Fibroblast of lung (primary cell): ENCODE measurements at regions not wholly inside any gene's neighbourhood (a gene's known extent, or its start where the extent isn't known, plus 50 kb on each side); places are given as distances from the start of the nearest gene placed in this dataset.

Experiments
- EZH2 ChIP-seq: IDR thresholded peaks from 2 replicates; pipeline ENCODE4 v1.5.1; 2012; ENCODE audit warnings: low read length, control low read depth, mild to moderate bottlenecking; ENCODE audit errors: missing control alignments
- TF ChIP-seq, protein P1 (sequence below), 2 donors: IDR thresholded peaks in 1 of 2; conservative IDR thresholded peaks in 1 of 2; 1 replicate in 1 of 2; 2 replicates in 1 of 2; pipeline ENCODE4 v1.5.1; 2011 to 2012; ENCODE audit warnings: low read length in 2 of 2, control low read depth in 1 of 2, inconsistent platforms in 1 of 2, low read depth in 1 of 2, mild to moderate bottlenecking in 1 of 2

DNA sequence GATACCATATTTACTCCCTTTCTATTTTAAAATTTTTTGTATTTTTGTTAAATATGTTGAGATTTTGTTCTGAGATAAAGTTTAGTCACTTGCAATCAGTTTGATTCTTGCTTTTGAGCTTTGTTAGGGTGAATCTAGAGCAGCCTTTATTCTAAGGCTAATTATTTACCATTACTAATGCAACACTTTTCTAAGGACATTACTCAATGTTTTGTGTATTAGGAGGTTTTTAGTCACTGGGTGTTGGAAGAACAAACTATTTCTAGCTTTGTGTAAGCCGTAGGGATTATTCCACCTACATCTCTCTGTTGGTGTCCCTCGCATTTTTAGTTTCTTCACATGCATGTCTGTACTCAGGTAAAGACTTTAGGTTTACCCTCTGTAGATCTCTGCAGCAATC is 379.5 kb upstream of the CD180 start:
- TF ChIP-seq, protein P1, sequence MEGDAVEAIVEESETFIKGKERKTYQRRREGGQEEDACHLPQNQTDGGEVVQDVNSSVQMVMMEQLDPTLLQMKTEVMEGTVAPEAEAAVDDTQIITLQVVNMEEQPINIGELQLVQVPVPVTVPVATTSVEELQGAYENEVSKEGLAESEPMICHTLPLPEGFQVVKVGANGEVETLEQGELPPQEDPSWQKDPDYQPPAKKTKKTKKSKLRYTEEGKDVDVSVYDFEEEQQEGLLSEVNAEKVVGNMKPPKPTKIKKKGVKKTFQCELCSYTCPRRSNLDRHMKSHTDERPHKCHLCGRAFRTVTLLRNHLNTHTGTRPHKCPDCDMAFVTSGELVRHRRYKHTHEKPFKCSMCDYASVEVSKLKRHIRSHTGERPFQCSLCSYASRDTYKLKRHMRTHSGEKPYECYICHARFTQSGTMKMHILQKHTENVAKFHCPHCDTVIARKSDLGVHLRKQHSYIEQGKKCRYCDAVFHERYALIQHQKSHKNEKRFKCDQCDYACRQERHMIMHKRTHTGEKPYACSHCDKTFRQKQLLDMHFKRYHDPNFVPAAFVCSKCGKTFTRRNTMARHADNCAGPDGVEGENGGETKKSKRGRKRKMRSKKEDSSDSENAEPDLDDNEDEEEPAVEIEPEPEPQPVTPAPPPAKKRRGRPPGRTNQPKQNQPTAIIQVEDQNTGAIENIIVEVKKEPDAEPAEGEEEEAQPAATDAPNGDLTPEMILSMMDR (conservative IDR thresholded peaks at IDR 0.05 in 1 of 2, IDR thresholded peaks at IDR 0.05 in 1 of 2; ENCODE audit: low read depth in 1 of 2, low read length in 2 of 2), result no peak
- no peak for TF ChIP-seq EZH2
